ENCODE measurements at regions not wholly inside any gene's neighbourhood (a gene's known extent, or its start where the extent isn't known, plus 50 kb on each side); places are given as distances from the start of the nearest gene placed in this dataset.

DNA sequence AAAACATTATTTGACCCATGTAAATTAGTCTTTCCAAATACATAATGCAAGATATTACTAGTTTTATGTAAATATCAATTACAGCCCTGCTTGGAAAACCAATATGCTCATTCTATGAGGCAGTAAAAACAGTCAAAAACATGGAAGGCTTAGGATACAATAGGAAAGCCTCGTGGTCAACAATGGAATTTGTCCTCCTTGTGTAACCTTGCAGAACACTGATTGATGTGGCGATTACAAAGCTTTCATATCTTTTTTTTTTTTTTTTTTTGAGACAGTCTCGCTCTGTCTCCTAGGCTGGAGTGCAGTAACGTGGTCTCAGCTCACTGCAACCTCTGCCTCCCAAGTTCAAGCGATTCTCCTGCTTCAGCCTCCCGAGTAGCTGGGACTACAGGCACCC is 157.3 kb upstream of the BET1 start:
- no peak overlapping the region for H3K4me3 ChIP-seq (ENCODE audit: low read depth, low read length)
- no peak for DNase-seq (ENCODE audit: low read depth)
- TF ChIP-seq, protein P1, sequence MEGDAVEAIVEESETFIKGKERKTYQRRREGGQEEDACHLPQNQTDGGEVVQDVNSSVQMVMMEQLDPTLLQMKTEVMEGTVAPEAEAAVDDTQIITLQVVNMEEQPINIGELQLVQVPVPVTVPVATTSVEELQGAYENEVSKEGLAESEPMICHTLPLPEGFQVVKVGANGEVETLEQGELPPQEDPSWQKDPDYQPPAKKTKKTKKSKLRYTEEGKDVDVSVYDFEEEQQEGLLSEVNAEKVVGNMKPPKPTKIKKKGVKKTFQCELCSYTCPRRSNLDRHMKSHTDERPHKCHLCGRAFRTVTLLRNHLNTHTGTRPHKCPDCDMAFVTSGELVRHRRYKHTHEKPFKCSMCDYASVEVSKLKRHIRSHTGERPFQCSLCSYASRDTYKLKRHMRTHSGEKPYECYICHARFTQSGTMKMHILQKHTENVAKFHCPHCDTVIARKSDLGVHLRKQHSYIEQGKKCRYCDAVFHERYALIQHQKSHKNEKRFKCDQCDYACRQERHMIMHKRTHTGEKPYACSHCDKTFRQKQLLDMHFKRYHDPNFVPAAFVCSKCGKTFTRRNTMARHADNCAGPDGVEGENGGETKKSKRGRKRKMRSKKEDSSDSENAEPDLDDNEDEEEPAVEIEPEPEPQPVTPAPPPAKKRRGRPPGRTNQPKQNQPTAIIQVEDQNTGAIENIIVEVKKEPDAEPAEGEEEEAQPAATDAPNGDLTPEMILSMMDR (IDR thresholded peaks at IDR 0.05; ENCODE audit: control insufficient read depth, extremely low read depth, insufficient read depth) = no peak

DNA sequence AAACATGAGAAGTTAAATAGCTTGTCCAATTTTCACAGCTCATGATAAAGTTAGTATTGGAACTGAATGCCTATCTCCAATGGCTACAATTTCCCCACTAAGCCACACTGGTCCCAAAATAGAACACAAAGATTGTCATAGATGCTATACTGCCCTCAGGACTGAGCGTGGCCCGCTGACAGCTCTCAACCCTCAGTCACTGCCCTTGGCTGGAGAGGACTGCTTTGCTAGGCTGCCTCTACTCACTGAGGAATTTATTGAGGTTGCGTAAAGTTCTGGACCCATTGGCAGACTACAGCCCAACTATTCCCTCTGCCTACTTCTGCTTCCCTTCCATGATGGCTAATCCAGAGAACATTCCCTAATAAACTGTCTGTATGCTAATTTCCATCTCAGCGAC is 165.5 kb upstream of the BET1 start:
- TF ChIP-seq, protein P1 (IDR thresholded peaks at IDR 0.05; ENCODE audit: control insufficient read depth, extremely low read depth, insufficient read depth) = no peak
- no peak overlapping the region for H3K4me3 ChIP-seq (ENCODE audit: low read depth, low read length)
- DNase-seq (ENCODE audit: low read depth) = no peak

DNA sequence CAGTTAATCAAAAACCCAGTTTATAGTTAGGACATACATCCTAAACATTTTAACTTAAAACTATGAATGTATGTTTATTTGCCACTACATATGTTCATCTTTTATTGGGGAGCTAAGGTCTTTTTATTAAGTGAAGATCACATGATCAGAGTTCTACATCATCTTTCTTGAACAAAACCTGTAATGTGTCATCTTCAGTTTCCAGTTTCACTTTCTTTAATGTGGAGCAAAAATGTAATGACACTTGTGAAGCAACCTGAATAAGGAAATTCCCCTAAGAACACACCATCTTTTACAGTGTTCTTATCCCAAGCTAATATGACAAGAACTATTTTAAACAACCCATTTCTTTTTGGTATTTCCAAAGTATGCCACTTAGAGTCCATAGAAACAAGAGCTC is 166.7 kb upstream of the BET1 start:
- TF ChIP-seq, protein P1 (IDR thresholded peaks at IDR 0.05; ENCODE audit: control insufficient read depth, extremely low read depth, insufficient read depth) = no peak
- H3K4me3 ChIP-seq (ENCODE audit: low read depth, low read length) = no peak overlapping the region
- DNase-seq (ENCODE audit: low read depth) = no peak

DNA sequence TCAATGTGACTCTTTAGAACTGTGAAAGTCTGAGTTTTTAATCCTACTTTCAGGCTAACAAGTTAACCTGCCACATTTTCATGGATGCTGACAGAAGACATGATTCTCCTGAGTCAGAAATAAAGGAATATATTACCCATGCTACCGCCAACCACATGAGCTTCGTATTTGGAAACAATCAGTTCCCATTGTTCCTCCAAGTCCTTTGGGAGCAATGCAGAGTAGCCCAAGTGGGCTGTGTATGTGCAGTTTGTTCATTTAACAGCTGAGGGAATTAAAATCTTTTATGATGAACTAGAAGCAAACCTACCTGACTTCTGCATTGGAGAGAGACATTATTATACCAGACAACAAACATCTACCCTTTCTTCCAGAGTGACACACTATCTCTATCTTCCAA is 169.3 kb upstream of the BET1 start:
- DNase-seq (ENCODE audit: low read depth) = no peak
- TF ChIP-seq, protein P1 (IDR thresholded peaks at IDR 0.05; ENCODE audit: control insufficient read depth, extremely low read depth, insufficient read depth) = no peak
- H3K4me3 ChIP-seq (ENCODE audit: low read depth, low read length) = no peak overlapping the region

DNA sequence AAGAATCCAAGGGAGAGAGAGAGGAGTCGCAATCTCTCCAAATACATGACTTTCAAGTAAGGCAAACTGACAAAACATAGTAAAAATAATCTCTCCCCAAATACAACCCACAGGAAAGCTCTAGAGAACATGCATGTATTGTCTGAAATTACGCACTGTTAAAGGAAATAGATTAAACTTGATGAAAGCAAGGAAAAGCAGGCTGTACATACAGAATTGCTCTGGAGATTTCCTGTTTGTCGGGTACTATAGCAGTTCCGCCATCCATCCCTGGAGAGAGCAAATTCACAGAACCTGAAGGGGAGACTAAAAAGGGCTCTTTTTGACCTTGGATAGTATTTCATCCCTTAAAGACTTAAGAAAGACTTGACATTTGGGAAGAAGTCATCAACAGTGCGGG is 170.2 kb upstream of the BET1 start:
- TF ChIP-seq, protein P1 (IDR thresholded peaks at IDR 0.05; ENCODE audit: control insufficient read depth, extremely low read depth, insufficient read depth) = no peak
- no peak for DNase-seq (ENCODE audit: low read depth)
- no peak overlapping the region for H3K4me3 ChIP-seq (ENCODE audit: low read depth, low read length)

DNA sequence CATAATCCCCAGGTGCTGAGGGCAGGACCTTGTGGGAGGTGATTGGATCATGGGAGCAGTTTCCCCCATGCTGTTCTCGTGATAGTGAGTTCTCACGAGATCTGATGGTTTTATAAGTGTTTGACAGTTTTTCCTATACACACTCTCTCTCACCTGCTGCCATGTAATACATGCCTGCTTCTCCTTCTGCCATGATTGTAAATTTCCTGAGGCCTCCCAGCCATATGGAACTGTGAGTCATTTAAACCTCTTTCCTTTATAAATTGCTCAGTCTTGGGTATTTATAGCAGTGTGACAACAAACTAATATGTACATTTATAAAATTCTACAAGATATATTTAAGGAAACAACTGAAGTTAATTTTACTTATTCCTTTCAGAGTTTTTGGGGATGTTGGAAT is 170.8 kb upstream of the BET1 start:
- TF ChIP-seq, protein P1 (IDR thresholded peaks at IDR 0.05; ENCODE audit: control insufficient read depth, extremely low read depth, insufficient read depth) = no peak
- H3K4me3 ChIP-seq (ENCODE audit: low read depth, low read length) = no peak overlapping the region
- DNase-seq (ENCODE audit: low read depth) = no peak

DNA sequence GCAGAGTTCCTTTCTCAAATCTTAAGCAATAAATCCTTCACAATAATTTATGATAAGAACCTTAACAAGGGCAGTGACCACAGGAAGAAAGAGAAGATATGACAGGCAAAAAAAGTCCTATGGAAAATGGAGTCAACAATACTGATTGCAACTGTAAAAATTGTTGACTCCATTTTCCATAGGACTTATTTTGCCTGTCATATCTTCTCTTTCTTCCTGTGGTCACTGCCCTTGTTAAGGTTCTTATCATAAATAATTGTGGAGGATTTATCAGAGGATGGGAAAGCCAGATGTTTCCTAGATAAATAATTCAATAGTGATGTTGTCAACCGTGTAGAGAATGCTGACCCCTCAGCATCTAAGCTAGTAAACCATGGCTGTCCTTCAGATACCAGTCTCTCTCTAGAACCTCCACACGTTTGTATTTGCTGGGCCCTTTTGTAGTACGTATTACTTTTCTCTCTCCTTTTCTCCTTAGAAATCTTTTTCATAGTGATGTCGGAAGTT is 172.6 kb upstream of the BET1 start:
- TF ChIP-seq, protein P1 (IDR thresholded peaks at IDR 0.05; ENCODE audit: control insufficient read depth, extremely low read depth, insufficient read depth) = no peak
- no peak for DNase-seq (ENCODE audit: low read depth)
- H3K4me3 ChIP-seq (ENCODE audit: low read depth, low read length) = no peak overlapping the region

Data from LNCaP clone FGC (cell line).